Kidney epithelial cell (primary cell): ENCODE measurements at regions not wholly inside any gene's neighbourhood (a gene's known extent, or its start where the extent isn't known, plus 50 kb on each side); places are given as distances from the start of the nearest gene placed in this dataset.

Experiments
- DNase-seq: peaks from one replicate; pipeline ENCODE4 v3.0.0-alpha.2; 2010; ENCODE audit warnings: low read depth
- H3K27me3 ChIP-seq: 2 replicates; pipeline ENCODE4 v1.6.0; 2011; ENCODE audit warnings: low read length; ENCODE audit not compliant: control insufficient read depth, insufficient read depth
- H3K36me3 ChIP-seq: 2 replicates; pipeline ENCODE4 v1.5.1; 2011; ENCODE audit warnings: low read length; ENCODE audit not compliant: control insufficient read depth, insufficient read depth
- H3K4me3 ChIP-seq: 2 replicates; pipeline ENCODE4 v1.5.1; 2011; ENCODE audit warnings: low read depth, mild to moderate bottlenecking, control low read depth, low read length
- TF ChIP-seq, protein P1 (sequence below): IDR thresholded peaks from 2 replicates; pipeline ENCODE4 v1.5.1; 2011; ENCODE audit warnings: mild to moderate bottlenecking, moderate library complexity, low read length, control low read depth, inconsistent platforms; ENCODE audit not compliant: insufficient read depth, poor library complexity, severe bottlenecking

DNA sequence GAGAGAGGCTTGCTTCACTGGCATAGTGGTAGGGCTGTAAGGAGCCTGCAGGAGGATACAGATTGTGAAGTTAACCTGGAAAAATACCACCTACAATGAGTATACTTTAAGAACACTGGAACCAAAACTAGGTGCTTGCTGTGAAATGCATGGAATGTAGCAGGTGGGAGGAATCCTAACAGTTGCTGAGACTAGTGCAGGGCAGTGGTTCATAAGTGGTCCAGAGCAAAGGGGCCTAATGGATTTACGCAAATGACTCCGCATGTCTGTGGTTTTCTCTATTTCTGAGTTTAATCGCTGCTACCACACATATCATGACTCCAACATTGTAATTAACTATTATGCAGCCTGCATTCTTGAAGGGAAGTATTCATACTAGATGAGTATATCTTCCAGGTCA lies 218.4 kb downstream of the CHRM2 start:
- H3K36me3 ChIP-seq, result no peaks in the 10 kb centered on the region
- TF ChIP-seq, protein P1, sequence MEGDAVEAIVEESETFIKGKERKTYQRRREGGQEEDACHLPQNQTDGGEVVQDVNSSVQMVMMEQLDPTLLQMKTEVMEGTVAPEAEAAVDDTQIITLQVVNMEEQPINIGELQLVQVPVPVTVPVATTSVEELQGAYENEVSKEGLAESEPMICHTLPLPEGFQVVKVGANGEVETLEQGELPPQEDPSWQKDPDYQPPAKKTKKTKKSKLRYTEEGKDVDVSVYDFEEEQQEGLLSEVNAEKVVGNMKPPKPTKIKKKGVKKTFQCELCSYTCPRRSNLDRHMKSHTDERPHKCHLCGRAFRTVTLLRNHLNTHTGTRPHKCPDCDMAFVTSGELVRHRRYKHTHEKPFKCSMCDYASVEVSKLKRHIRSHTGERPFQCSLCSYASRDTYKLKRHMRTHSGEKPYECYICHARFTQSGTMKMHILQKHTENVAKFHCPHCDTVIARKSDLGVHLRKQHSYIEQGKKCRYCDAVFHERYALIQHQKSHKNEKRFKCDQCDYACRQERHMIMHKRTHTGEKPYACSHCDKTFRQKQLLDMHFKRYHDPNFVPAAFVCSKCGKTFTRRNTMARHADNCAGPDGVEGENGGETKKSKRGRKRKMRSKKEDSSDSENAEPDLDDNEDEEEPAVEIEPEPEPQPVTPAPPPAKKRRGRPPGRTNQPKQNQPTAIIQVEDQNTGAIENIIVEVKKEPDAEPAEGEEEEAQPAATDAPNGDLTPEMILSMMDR, result no peak
- no peaks in the 10 kb centered on the region for H3K27me3 ChIP-seq
- no peak overlapping the region for H3K4me3 ChIP-seq
- DNase-seq, result no peak

DNA sequence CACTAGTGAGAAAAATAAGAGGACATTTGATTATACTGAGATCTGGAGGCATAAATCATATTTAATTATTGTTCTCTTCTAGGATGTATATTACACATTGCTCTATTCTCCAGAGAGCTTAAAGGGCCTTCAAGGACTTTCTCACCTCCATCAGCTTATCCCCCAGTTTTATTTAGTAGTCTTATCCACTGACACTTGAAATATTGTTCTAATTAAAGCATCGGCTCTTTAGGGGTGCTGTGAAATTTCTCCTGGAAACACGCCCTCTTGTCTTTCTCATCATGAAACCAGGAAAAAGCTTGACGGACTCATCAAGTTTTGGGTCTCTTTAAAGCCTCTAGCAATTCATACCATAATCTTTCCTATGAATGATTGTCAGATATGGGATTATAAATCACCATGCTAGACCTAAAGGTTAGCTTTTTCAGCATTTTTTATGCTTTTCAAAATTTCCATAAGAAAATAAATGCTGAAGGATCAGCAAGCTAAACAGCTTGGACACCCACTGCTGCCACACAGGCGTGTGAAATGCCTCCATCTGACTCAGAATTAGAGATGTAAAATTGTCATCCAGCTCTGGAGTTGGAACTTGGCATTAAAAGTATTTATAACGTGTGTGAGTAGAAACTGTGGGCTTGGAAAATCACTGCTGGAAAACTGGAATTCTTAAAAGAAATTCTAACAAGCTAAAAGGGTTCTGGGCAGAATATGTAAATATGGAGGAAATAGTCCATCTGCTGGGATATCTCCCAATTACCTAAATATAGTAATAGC lies 216.3 kb downstream of the CHRM2 start:
- DNase-seq, result no peak
- H3K27me3 ChIP-seq, result no peaks in the 10 kb centered on the region
- no peak overlapping the region for H3K4me3 ChIP-seq
- no peaks in the 10 kb centered on the region for H3K36me3 ChIP-seq
- TF ChIP-seq, protein P1, result no peak

GRCh38 chr7:137082391-137082790 lies 213.9 kb downstream of the CHRM2 start:
- no peak for DNase-seq
- Histone ChIP-seq H3K27me3 (no peaks in the 10 kb centered on the region), H3K36me3 (no peaks in the 10 kb centered on the region), H3K4me3 (no peak overlapping the region)
- TF ChIP-seq, protein P1, result no peak

GRCh38 chr7:137081321-137082093 lies 213.1 kb downstream of the CHRM2 start:
- no peak overlapping the region for H3K4me3 ChIP-seq
- no peak for DNase-seq
- no peaks in the 10 kb centered on the region for H3K36me3 ChIP-seq
- no peaks in the 10 kb centered on the region for H3K27me3 ChIP-seq
- TF ChIP-seq, protein P1, result no peak

DNA sequence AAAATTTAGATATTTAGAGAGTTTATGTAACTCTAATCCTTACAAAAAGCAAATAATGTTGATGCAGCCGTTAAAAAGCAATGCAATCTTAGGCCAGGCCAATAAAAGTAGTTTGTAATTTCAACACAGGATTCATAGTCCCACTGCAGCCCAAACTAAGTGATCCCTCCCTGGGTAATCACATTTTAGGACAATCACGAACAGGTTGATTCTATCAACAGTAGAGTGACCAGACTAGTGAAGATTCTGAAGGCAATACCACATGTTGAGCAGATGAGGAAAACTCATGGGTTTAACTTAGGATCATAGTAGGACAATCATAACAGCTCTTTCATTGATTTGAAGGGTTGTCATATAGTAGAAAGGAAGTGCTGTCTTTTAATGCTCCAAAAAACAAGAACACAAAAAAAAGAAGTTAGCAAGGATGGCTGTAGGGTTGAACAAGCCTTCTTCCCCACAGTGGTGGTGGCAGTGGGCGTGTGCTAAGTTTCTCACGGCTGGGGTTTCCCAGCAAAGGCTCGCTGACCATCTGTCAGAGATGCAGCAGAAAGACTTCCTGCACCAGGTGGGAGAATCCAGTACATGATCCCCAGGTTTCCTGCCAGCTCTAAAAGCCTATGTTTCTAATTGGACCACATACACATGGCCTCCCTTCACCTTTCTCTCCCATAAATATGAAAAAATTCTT lies 212.2 kb downstream of the CHRM2 start:
- no peak overlapping the region for H3K4me3 ChIP-seq

More for the DNA sequence above, 212.2 kb downstream of the CHRM2 start:
- TF ChIP-seq, protein P1, result no peak
- H3K36me3 ChIP-seq, result no peaks in the 10 kb centered on the region
- no peak for DNase-seq
- H3K27me3 ChIP-seq, result no peaks in the 10 kb centered on the region
